ENCODE measurements at regions not wholly inside any gene's neighbourhood (a gene's known extent, or its start where the extent isn't known, plus 50 kb on each side); places are given as distances from the start of the nearest gene placed in this dataset.

DNA sequence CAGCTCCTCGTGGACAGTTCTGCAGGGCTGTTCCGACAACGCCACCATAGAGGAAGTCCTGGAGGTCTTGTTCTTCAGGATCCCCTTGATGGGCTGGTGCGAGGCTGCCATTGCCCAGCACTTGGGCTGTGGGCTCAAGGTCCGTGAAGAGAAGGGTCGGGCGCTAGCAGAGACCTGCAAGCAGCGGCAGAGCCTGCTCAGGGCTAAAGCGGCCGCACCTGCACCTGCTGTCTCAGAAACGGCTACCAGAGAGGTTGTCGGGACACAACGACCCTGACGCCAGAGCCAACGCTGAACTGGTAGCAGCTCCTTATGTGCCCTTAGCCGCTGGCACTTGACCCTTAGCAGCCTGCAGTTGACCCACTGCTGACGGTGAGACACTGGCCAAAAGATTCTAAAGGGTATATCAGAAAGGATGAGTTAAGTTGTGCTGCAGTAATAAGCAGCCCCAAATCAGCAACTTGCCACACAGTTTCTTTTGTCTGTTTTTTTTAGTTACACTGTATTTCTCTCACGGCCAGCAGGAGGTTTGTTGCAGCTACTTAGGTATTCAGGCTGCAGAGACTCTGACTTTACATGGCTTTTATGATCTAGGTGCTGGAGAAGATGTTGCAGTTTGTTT lies 55.5 kb upstream of the ST6GAL2 start:
- H3K27ac Mint-ChIP-seq: no peak overlapping the region
- no peaks in the 10 kb centered on the region for H3K4me1 Mint-ChIP-seq
- no peaks in the 10 kb centered on the region for H3K36me3 Mint-ChIP-seq

GRCh38 chr2:106943468-106944200 lies 57.7 kb upstream of the ST6GAL2 start:
- Mint-ChIP-seq H3K4me3 (no peak overlapping the region), H3K9me3 (peaks cover 7% of the 10 kb centered on the region), H3K4me1 (no peaks in the 10 kb centered on the region), H3K27ac (no peak overlapping the region), H3K36me3 (no peaks in the 10 kb centered on the region)
- ATAC-seq (no peak), DNase-seq (ENCODE audit: low spot score in 2 of 2) (no peak)

More for the DNA sequence above, 55.5 kb upstream of the ST6GAL2 start:
- ATAC-seq (no peak), DNase-seq (ENCODE audit: low spot score in 2 of 2) (no peak)
- Mint-ChIP-seq H3K9me3 (peaks cover 7% of the 10 kb centered on the region), H3K4me3 (no peak overlapping the region)

DNA sequence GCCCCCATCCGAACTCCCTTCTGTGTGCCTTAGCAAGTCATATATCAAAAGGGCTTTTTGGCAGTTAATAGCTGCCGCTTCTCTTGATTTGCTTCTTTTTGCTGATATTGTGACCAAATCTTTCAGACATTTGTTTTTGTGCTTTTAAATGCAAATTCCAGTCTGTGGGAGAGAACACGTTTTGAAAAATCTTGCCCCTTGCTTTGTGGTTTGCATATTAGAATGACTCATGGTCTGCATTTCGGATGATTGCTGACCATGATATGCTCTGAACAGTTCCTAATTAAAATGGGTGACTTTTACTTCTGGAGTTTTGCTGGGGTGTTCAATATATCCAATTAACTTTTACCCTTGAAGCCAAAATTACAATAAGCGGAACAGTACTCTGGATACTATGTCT lies 58.2 kb upstream of the ST6GAL2 start:
- no peak for DNase-seq (ENCODE audit: low spot score in 2 of 2)
- H3K36me3 Mint-ChIP-seq: no peaks in the 10 kb centered on the region
- no peaks in the 10 kb centered on the region for H3K4me1 Mint-ChIP-seq
- no peak overlapping the region for H3K4me3 Mint-ChIP-seq
- ATAC-seq: no peak
- peaks cover 7% of the 10 kb centered on the region for H3K9me3 Mint-ChIP-seq
- no peak overlapping the region for H3K27ac Mint-ChIP-seq

DNA sequence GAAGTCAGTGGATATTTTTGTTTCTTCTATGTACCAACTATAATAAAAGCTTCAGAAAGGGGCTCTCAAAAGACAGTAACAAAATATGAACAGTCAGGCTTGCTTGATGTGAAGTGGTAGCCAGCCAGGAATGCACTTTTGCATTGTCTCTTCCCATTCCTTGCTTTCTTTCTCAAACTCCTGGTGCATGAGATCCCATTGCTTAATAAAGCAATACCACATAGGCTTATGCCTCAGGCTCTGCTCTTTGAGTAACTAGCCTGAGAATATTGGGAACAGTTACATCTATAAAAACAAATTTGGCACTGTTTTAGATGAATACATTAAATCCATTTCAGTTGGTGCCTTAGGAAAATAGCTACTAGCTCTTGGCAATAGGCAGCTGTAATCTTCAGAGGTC lies 62.6 kb upstream of the ST6GAL2 start:
- H3K4me3 Mint-ChIP-seq: no peak overlapping the region
- H3K4me1 Mint-ChIP-seq: no peaks in the 10 kb centered on the region
- no peak for DNase-seq (ENCODE audit: low spot score in 2 of 2)
- H3K9me3 Mint-ChIP-seq: peaks cover 6% of the 10 kb centered on the region
- ATAC-seq: no peak
- H3K27ac Mint-ChIP-seq: no peak overlapping the region
- no peaks in the 10 kb centered on the region for H3K36me3 Mint-ChIP-seq

DNA sequence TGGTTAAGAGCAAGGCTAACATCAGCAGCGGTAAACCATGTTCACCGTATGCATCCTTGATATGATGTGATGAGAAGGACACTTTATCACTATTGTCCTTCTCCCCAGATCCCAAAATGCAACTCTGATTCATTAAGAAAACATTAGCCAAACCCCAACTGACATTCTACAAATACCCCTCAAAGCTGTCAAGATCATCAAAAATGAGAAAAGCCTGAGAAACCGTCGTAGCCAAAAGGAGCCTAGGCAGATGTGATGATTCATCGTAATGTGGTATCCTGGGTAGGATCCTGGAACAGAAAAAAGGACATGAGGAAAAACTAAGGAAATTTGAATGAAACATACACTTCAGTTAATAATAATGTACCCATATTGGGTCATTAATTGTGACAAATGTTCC lies 67.3 kb upstream of the ST6GAL2 start:
- ATAC-seq (no peak), DNase-seq (ENCODE audit: low spot score in 2 of 2) (no peak)
- H3K36me3 Mint-ChIP-seq: no peaks in the 10 kb centered on the region
- peaks cover 6% of the 10 kb centered on the region for H3K9me3 Mint-ChIP-seq
- H3K4me3 Mint-ChIP-seq: no peak overlapping the region
- no peak overlapping the region for H3K27ac Mint-ChIP-seq
- H3K4me1 Mint-ChIP-seq: no peaks in the 10 kb centered on the region

DNA sequence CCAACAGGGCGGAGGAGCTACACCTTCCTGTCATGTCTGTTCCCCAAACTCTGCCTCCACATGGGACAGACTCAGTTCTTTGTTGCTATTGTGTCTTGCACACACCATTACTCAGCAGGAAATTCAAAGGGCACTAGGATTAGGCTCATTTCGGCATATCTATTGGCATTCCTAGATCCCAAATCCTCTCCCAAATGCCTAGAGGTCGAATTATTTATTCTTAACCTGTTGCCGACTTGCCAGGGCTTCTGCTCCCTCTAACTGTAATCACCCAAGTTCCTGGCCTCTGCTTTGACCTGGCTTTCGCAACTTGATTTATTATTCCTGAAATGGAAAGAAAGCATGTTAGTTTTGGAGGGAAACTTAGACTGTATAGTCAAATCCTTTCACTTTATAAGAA lies 67.8 kb upstream of the ST6GAL2 start:
- Mint-ChIP-seq H3K36me3 (no peaks in the 10 kb centered on the region), H3K4me3 (no peak overlapping the region), H3K4me1 (no peaks in the 10 kb centered on the region), H3K9me3 (peaks cover 6% of the 10 kb centered on the region), H3K27ac (no peak overlapping the region)
- ATAC-seq: no peak
- DNase-seq (ENCODE audit: low spot score in 2 of 2): no peak

DNA sequence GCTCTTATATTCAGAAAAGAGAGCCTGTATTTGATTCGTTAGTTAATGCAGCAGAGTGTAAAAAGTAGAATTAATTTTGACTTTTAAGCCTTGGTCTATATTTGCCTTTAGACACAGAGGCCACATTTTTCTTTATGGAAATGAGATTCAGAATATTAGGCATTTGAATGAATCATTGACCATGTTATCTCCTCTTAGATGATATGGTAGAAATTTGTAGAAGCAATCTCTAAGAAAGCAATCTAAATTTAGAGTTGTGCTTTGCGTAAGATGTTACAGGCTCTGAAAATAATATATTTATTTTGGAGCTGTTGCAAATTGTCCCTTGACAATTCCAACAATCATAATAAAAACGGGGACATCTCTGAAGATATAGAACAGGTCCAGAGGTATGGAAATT lies 68.3 kb upstream of the ST6GAL2 start:
- Mint-ChIP-seq H3K9me3 (peaks cover 6% of the 10 kb centered on the region), H3K4me3 (no peak overlapping the region), H3K4me1 (no peaks in the 10 kb centered on the region), H3K27ac (no peak overlapping the region), H3K36me3 (no peaks in the 10 kb centered on the region)
- no peak for ATAC-seq
- DNase-seq (ENCODE audit: low spot score in 2 of 2): no peak

DNA sequence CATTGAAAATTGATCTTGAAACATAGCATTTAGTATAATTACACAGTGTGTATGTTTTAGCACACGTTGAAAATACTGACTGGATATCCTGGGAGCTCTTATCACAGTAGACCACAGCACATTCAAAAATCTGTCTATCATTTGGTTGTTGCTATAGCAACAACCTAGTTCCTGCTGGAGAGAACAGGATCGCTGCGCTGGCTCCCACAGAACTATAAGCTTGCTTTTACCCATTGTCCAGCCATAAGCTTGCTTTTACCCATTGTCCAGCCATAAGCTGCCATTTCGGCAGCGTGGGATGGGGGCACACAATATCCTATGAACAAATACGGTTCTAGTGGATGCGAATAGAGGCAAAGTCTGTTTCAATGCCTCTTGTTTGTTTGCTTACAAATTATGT lies 70.4 kb upstream of the ST6GAL2 start:
- DNase-seq (ENCODE audit: low spot score in 2 of 2) (no peak), ATAC-seq (no peak)
- H3K9me3 Mint-ChIP-seq: peaks cover 2% of the 10 kb centered on the region
- no peak overlapping the region for H3K27ac Mint-ChIP-seq
- no peaks in the 10 kb centered on the region for H3K4me1 Mint-ChIP-seq
- H3K4me3 Mint-ChIP-seq: no peak overlapping the region
- H3K36me3 Mint-ChIP-seq: no peaks in the 10 kb centered on the region

DNA sequence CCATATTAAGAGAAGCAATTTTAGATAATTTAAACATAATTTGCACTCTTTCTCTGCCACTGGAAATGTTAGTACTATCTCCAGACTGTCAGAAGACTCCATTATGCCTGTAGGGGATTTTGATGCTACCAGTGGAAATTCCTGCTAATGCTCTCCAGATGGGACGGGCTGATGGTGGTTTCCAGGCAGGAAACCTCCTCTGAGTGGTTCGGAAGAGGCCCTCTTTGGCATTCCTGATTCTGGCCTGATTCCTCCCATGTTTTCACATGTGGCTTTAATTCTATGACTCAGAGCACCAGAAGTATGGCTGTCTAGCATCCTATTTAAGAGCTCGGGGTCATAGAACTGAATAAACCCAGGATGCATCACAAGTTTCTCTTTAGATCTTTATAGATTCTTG lies 70.9 kb upstream of the ST6GAL2 start:
- no peak overlapping the region for H3K4me3 Mint-ChIP-seq
- no peak overlapping the region for H3K27ac Mint-ChIP-seq
- H3K9me3 Mint-ChIP-seq: peaks cover 3% of the 10 kb centered on the region
- DNase-seq (ENCODE audit: low spot score in 2 of 2): no peak
- no peaks in the 10 kb centered on the region for H3K4me1 Mint-ChIP-seq
- no peaks in the 10 kb centered on the region for H3K36me3 Mint-ChIP-seq
- ATAC-seq: no peak

GRCh38 chr2:106959975-106960682 lies 74.2 kb upstream of the ST6GAL2 start:
- Mint-ChIP-seq H3K36me3 (no peaks in the 10 kb centered on the region), H3K4me1 (no peaks in the 10 kb centered on the region), H3K27ac (no peak overlapping the region), H3K4me3 (no peak overlapping the region), H3K9me3 (peaks cover 9% of the 10 kb centered on the region)
- DNase-seq (ENCODE audit: low spot score in 2 of 2): no peak
- ATAC-seq: no peak

- ATAC-seq (no peak), DNase-seq (ENCODE audit: low spot score in 2 of 2) (no peak)
- peaks cover 9% of the 10 kb centered on the region for H3K9me3 Mint-ChIP-seq
- no peak overlapping the region for H3K4me3 Mint-ChIP-seq
- no peak overlapping the region for H3K27ac Mint-ChIP-seq
- H3K4me1 Mint-ChIP-seq: no peaks in the 10 kb centered on the region
- H3K36me3 Mint-ChIP-seq: no peaks in the 10 kb centered on the region
Observed at GRCh38 chr2:106960683-106961161, 74.8 kb upstream of the ST6GAL2 start.

DNA sequence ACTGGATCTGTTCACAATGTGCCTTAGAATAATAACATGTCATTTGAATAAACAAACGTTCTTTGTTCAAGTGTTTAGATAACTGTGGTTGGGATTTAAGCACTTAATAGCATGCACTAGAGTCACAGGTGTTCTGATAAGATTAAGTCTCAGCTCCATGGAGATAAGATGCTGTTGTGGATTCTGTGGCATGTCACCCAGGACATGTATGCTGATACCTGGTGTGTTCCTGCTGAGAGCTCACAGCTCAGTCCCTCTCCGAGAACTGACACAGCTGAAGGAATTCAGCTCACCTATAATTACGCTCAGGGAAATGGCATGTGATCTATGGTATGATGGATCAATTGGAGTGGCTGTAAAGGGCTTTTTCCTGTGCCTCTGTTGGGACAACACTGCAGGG lies 75.4 kb upstream of the ST6GAL2 start:
- no peak for ATAC-seq
- Mint-ChIP-seq H3K4me1 (no peaks in the 10 kb centered on the region), H3K36me3 (no peaks in the 10 kb centered on the region), H3K4me3 (no peak overlapping the region), H3K9me3 (peaks cover 9% of the 10 kb centered on the region), H3K27ac (no peak overlapping the region)
- DNase-seq (ENCODE audit: low spot score in 2 of 2): no peak

DNA sequence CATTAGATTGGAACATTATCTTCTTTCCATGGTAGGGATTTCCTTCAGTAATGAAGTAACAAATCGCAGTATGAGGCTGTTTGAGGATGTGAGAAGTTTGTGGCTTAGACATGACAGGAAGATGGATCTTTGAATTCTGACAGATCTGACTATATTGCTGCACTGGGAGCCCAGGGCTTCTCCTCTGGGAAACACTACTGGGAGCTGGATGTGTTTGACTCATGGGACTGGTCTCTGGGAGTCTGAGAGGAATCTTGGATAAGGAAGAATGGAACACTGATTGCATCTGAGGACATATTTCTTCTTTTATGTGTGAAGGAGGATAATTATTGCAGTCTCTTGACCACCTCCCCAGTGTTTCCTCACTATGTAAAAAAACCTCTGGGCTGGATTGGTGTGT lies 77.2 kb upstream of the ST6GAL2 start:
- Mint-ChIP-seq H3K36me3 (no peaks in the 10 kb centered on the region), H3K27ac (no peak overlapping the region), H3K4me3 (no peak overlapping the region), H3K9me3 (peaks cover 13% of the 10 kb centered on the region), H3K4me1 (no peaks in the 10 kb centered on the region)
- ATAC-seq (no peak), DNase-seq (ENCODE audit: low spot score in 2 of 2) (no peak)

GRCh38 chr2:106963893-106964292 lies 77.9 kb upstream of the ST6GAL2 start:
- ATAC-seq: no peak
- H3K36me3 Mint-ChIP-seq: no peaks in the 10 kb centered on the region
- H3K27ac Mint-ChIP-seq: no peak overlapping the region
- H3K9me3 Mint-ChIP-seq: peaks cover 17% of the 10 kb centered on the region
- H3K4me1 Mint-ChIP-seq: no peaks in the 10 kb centered on the region
- no peak for DNase-seq (ENCODE audit: low spot score in 2 of 2)
- H3K4me3 Mint-ChIP-seq: no peak overlapping the region

GRCh38 chr2:106965611-106966010 lies 79.6 kb upstream of the ST6GAL2 start:
- Mint-ChIP-seq H3K4me3 (no peak overlapping the region), H3K27ac (no peak overlapping the region), H3K9me3 (peaks cover 17% of the 10 kb centered on the region), H3K36me3 (no peaks in the 10 kb centered on the region), H3K4me1 (no peaks in the 10 kb centered on the region)
- no peak for ATAC-seq
- no peak for DNase-seq (ENCODE audit: low spot score in 2 of 2)

- peaks cover 9% of the 10 kb centered on the region for H3K9me3 Mint-ChIP-seq
- DNase-seq (ENCODE audit: low spot score in 2 of 2) (no peak), ATAC-seq (no peak)
- no peaks in the 10 kb centered on the region for H3K36me3 Mint-ChIP-seq
- no peak overlapping the region for H3K27ac Mint-ChIP-seq
- no peak overlapping the region for H3K4me3 Mint-ChIP-seq
- no peaks in the 10 kb centered on the region for H3K4me1 Mint-ChIP-seq
Observed at GRCh38 chr2:106969777-106970176, 83.8 kb upstream of the ST6GAL2 start.

Data from stimulated activated effector memory CD8-positive, alpha-beta T cell treated with anti-CD3 and anti-CD28 coated beads, Interleukin-12 subunit alpha, Interleukin-12 subunit beta, amount 100 ng/mL, for 72 hours (primary cell).